Stomach (tissue), 8 donors: ENCODE measurements at regions not wholly inside any gene's neighbourhood (a gene's known extent, or its start where the extent isn't known, plus 50 kb on each side); places are given as distances from the start of the nearest gene placed in this dataset.

ENCODE experiments used
- DNase-seq, 2 donors: peaks; one replicate each; pipeline versions ENCODE4 v3.0.0 to v3.0.0-alpha.2; 2013 to 2019
- H3K27ac ChIP-seq, 5 donors: fragments of 200-600 bp in 4 of 5; sonication (generic) in 4 of 5; one replicate each; pipeline ENCODE4 v1.5.1; 2013 to 2019; ENCODE audit warnings: mild to moderate bottlenecking in 1 of 5, moderate library complexity in 1 of 5
- H3K27me3 ChIP-seq, 3 donors: fragments of 200-600 bp; sonication (generic); one replicate each; pipeline ENCODE4 v1.5.1; 2017 to 2019; ENCODE audit warnings: mixed run types in 1 of 3
- H3K36me3 ChIP-seq, 4 donors: fragments of 200-600 bp; sonication (generic); 1 replicate in 3 of 4; 2 replicates in 1 of 4; pipeline ENCODE4 v1.5.1; 2016 to 2019
- H3K4me1 ChIP-seq, 4 donors: fragments of 200-600 bp; sonication (generic); one replicate each; pipeline ENCODE4 v1.5.1; 2016 to 2019
- H3K4me3 ChIP-seq, 4 donors: fragments of 200-600 bp; sonication (generic) in 3 of 4; one replicate each; pipeline ENCODE4 v1.5.1; 2016 to 2019; ENCODE audit warnings: mild to moderate bottlenecking in 1 of 4
- H3K9me3 ChIP-seq, 4 donors: fragments of 200-600 bp; sonication (generic); one replicate each; pipeline ENCODE4 v1.5.1; 2016 to 2019
- EP300 ChIP-seq: sonication (generic); formaldehyde crosslinking; IDR thresholded peaks from one replicate; pipeline ENCODE4 v1.6.1; 2017; ENCODE audit warnings: antibody characterized with exemption
- POLR2A ChIP-seq, 4 donors: fragments of 450-650 bp; IDR thresholded peaks; one replicate each; pipeline ENCODE4 v1.6.1; 2016; ENCODE audit warnings: antibody characterized with exemption in 4 of 4, control low read depth in 2 of 4, mild to moderate bottlenecking in 1 of 4, moderate library complexity in 1 of 4
- POLR2AphosphoS5 ChIP-seq, 3 donors: sonication (generic); formaldehyde crosslinking; IDR thresholded peaks; one replicate each; pipeline ENCODE4 v1.6.1; 2016; ENCODE audit warnings: antibody characterized with exemption in 3 of 3
- WGBS, 5 donors: extraction: QIAGEN DNeasy Blood & Tissue Kit in 3 of 5; methylation state at CpG; one replicate each; pipeline versions ENCODE4 v1.1.5 to v1.1.7; 2013 to 2018; 5-methylcytosine and 5-hydroxymethylcytosine counted together
- intact Hi-C: fragments of 100-400 bp; cut with DNase I; formaldehyde crosslinking; loops from one replicate; pipeline ENCODE4 v1.15.1; 2023; ENCODE audit warnings: low total_unique reads
- TF ChIP-seq, protein P1 (sequence below), 7 experiments: fragments of 450-650 bp in 4 of 7; fragments of 200-600 bp in 3 of 7; sonication (generic) in 3 of 7; IDR thresholded peaks; one replicate each; pipeline ENCODE4 v1.5.1; 2016 to 2019; ENCODE audit warnings: antibody characterized with exemption in 7 of 7, control low read depth in 2 of 7, mild to moderate bottlenecking in 1 of 7
- donor health status: healthy with polysubstance abuse.
- donor health status: Bipolar disorder and iron deficiency.
- donor health status: healthy.

DNA sequence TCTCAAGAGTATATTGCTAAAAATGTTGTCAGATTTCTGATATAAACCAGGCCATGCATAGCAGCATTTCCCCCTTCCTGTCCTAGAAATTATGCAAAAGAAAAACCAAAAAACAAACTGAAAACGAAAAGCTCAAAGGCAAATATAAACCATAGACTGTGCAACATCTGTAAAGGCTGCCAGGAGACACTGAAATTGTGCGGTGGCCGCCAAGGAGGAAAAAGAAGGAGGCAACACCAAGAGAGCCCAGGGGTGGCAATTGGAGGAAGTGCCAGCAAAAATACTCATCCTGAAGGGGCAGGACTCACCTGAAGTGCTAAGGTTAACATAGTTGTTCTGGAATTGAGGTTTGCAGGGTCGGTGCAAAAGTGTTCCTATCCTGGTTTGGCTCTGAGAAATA is 92.0 kb downstream of the RWDD3 start:
- Histone ChIP-seq H3K9me3 (no peaks in the 10 kb centered on the region), H3K27me3 (no peaks in the 10 kb centered on the region), H3K4me3 (no peak overlapping the region), H3K36me3 (no peaks in the 10 kb centered on the region), H3K4me1 (no peaks in the 10 kb centered on the region), H3K27ac (no peak overlapping the region)
- no peak for DNase-seq
- WGBS, 5 donors = 52 to 62% (median 53%) methylated on average over 4 of the region's 4 CpGs
- intact Hi-C loops = no loop called here
- no peak for TF ChIP-seq POLR2AphosphoS5 (IDR thresholded peaks at IDR 0.05)
- TF ChIP-seq POLR2A (IDR thresholded peaks at IDR 0.05) = no peak

DNA sequence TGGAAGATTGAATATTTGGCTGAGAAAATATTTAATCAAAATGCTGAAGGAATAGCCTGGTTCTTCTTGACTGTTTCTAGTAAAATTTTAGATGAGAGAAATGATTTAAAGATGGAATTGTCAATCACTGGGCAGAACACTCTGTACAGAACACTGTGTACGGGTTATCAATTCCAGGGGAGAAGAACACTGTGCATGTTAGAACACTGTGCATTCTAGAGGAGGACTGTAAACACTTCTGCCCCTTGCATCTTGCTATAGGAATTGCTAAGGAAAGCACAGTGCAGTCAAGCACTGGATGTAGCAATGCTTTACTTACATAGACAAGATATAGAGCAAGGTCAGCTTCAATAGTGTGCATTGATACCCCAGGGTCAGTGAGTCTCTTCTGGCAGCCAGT is 98.7 kb downstream of the RWDD3 start:
- no peak overlapping the region for H3K27ac ChIP-seq
- DNase-seq = no peak
- H3K9me3 ChIP-seq = no peaks in the 10 kb centered on the region
- intact Hi-C loops = no loop called here
- H3K4me3 ChIP-seq = no peak overlapping the region
- TF ChIP-seq, protein P1, sequence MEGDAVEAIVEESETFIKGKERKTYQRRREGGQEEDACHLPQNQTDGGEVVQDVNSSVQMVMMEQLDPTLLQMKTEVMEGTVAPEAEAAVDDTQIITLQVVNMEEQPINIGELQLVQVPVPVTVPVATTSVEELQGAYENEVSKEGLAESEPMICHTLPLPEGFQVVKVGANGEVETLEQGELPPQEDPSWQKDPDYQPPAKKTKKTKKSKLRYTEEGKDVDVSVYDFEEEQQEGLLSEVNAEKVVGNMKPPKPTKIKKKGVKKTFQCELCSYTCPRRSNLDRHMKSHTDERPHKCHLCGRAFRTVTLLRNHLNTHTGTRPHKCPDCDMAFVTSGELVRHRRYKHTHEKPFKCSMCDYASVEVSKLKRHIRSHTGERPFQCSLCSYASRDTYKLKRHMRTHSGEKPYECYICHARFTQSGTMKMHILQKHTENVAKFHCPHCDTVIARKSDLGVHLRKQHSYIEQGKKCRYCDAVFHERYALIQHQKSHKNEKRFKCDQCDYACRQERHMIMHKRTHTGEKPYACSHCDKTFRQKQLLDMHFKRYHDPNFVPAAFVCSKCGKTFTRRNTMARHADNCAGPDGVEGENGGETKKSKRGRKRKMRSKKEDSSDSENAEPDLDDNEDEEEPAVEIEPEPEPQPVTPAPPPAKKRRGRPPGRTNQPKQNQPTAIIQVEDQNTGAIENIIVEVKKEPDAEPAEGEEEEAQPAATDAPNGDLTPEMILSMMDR (IDR thresholded peaks at IDR 0.05) = no peak
- TF ChIP-seq POLR2A (IDR thresholded peaks at IDR 0.05) = no peak
- no peak for TF ChIP-seq POLR2AphosphoS5 (IDR thresholded peaks at IDR 0.05)
- 91 to 96% (median 94%) methylated on average over 1 of the region's 1 CpG for WGBS, 5 donors
- no peaks in the 10 kb centered on the region for H3K36me3 ChIP-seq
- no peaks in the 10 kb centered on the region for H3K27me3 ChIP-seq
- no peaks in the 10 kb centered on the region for H3K4me1 ChIP-seq

DNA sequence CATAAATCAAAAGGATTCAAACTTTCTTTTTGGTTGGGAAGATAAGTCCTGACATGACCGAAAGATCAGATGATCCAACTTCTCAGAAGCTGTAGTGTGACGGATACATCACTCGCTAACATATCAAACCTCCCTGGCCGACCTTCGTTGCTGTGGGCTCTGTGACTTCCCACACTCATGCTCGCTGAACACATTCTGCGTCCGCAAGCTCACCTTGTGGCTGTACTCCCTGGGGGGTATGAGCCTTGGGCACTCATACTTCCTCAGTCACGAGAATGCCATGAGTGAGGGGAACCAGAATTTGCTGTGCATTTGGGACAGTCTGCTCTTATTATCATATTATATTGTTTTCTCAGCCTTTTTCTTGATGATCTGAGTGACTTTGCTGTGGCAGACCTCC is 105.4 kb downstream of the RWDD3 start:
- H3K4me1 ChIP-seq = no peaks in the 10 kb centered on the region
- 78 to 95% (median 89%) methylated on average over 9 of the region's 9 CpGs for WGBS, 5 donors
- DNase-seq = no peak
- TF ChIP-seq POLR2AphosphoS5 (IDR thresholded peaks at IDR 0.05) = no peak
- TF ChIP-seq, protein P1 (IDR thresholded peaks at IDR 0.05) = no peak
- TF ChIP-seq POLR2A (IDR thresholded peaks at IDR 0.05) = no peak
- no peak for TF ChIP-seq EP300
- no peak overlapping the region for H3K4me3 ChIP-seq
- no peaks in the 10 kb centered on the region for H3K9me3 ChIP-seq
- intact Hi-C loops = no loop called here
- H3K27me3 ChIP-seq = no peaks in the 10 kb centered on the region
- no peak overlapping the region for H3K27ac ChIP-seq
- no peaks in the 10 kb centered on the region for H3K36me3 ChIP-seq

DNA sequence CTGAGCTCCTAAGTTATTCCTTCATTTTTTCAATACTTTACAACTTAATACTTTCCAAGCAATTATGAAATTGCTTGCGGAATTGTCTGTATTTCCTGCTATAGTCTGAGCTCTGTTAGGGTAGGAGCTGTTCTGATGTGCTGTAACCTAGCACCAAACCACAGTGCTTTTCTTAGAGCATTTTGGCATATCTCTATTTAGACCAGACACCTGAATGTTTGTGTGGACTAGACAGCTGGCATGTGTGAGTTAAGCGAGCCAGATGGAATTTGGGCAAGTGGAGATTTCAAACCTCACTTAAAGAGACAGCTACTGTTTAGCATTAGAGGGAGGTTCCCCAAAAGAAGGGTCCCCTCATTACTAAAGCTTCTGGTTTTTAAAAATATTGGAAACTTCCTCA is 106.1 kb downstream of the RWDD3 start:
- 54 to 77% (median 64%) methylated on average over 2 of the region's 2 CpGs for WGBS, 5 donors

DNA sequence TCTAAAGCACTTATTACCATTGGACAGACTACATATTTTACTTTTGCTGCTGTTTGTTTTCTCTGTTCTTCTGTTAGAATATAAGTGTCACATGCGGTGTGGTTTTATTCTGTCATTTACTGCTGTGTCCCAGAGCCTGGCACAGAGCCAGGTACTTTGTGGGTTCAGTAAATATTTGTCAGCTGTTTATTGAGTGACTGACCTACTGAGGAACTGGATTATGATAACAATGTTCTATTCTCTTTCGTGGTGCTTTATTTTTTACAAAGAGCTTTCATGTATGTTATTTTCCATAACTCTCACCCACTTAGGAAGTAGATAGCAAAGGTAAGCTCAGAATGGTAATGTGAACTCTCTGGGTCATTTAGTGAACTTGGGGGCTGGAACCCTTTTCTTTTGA is 118.8 kb downstream of the RWDD3 start:
- Histone ChIP-seq H3K36me3 (no peaks in the 10 kb centered on the region), H3K27ac (no peak overlapping the region), H3K4me3 (no peak overlapping the region), H3K9me3 (no peaks in the 10 kb centered on the region), H3K27me3 (no peaks in the 10 kb centered on the region), H3K4me1 (peaks cover 0 to 7% (median 0%) of the 10 kb centered on the region in 4 donors)
- WGBS, 5 donors = 7 to 18% (median 13%) methylated on average over 2 of the region's 2 CpGs
- DNase-seq = peak; percentile 34 to 41
- intact Hi-C loops = no loop called here
- TF ChIP-seq POLR2AphosphoS5 (IDR thresholded peaks at IDR 0.05) (no peak), POLR2A (IDR thresholded peaks at IDR 0.05) (no peak), EP300 (no peak)
- TF ChIP-seq, protein P1 (IDR thresholded peaks at IDR 0.05) = no peak

More for the DNA sequence above, 106.1 kb downstream of the RWDD3 start:
- H3K36me3 ChIP-seq = no peaks in the 10 kb centered on the region
- no peak overlapping the region for H3K4me3 ChIP-seq
- no peaks in the 10 kb centered on the region for H3K27me3 ChIP-seq
- H3K9me3 ChIP-seq = no peaks in the 10 kb centered on the region
- no peak for TF ChIP-seq EP300
- TF ChIP-seq POLR2AphosphoS5 (IDR thresholded peaks at IDR 0.05) = no peak
- TF ChIP-seq, protein P1 (IDR thresholded peaks at IDR 0.05) = no peak
- no peak for TF ChIP-seq POLR2A (IDR thresholded peaks at IDR 0.05)
- intact Hi-C loops = no loop called here
- H3K4me1 ChIP-seq = no peaks in the 10 kb centered on the region
- H3K27ac ChIP-seq = no peak overlapping the region
- no peak for DNase-seq
